ENCODE measurements at regions not wholly inside any gene's neighbourhood (a gene's known extent, or its start where the extent isn't known, plus 50 kb on each side); places are given as distances from the start of the nearest gene placed in this dataset.

DNA sequence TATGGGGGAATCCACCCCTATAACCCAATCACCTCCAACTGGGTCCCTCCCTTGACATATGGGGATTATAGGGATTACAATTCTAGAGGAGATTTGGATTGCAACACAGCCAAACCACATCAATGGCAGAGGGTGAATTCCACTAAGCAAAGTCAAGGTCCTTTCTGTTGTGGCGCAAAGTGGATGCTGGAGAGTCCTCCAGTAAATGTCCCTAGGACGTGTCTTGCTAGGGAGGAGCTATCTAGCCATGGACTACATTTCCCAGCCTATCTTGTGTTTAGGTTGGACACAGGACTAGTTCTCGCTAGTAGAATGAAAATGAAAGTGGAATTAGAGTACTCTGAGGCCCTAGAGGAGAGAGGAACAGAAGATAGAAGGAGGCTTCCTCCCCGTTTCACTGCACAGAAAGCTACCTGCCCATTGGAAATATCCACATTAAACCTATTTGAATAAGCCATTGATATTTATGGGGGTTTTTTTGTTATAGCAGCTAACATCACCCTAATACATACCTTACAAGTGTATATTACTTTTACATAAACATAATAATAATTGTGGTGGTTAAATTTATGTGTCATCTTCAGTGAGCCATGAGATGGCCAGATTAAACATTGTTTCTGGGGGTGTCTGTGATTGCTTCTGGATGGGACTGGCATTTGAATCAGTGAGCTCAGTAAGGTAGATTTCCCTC is 56.7 kb upstream of the ERCC4 start:
- TF ChIP-seq, protein P1, sequence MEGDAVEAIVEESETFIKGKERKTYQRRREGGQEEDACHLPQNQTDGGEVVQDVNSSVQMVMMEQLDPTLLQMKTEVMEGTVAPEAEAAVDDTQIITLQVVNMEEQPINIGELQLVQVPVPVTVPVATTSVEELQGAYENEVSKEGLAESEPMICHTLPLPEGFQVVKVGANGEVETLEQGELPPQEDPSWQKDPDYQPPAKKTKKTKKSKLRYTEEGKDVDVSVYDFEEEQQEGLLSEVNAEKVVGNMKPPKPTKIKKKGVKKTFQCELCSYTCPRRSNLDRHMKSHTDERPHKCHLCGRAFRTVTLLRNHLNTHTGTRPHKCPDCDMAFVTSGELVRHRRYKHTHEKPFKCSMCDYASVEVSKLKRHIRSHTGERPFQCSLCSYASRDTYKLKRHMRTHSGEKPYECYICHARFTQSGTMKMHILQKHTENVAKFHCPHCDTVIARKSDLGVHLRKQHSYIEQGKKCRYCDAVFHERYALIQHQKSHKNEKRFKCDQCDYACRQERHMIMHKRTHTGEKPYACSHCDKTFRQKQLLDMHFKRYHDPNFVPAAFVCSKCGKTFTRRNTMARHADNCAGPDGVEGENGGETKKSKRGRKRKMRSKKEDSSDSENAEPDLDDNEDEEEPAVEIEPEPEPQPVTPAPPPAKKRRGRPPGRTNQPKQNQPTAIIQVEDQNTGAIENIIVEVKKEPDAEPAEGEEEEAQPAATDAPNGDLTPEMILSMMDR (conservative IDR thresholded peaks at IDR 0.05; ENCODE audit: low read depth): no peak
- POLR2A ChIA-PET (ENCODE audit: low non-redundant PET): no interaction called here
- no peak overlapping the region for H3K27ac ChIP-seq
- CTCF ChIA-PET: interaction anchor here (0.7 to 1.0 kb wide), 2 partner anchors 11 to 162 kb away, joined by 3 to 5 read pairs; no protein-coding TSS in a partner anchor
- DNase-seq (ENCODE audit: low spot score): no peak

DNA sequence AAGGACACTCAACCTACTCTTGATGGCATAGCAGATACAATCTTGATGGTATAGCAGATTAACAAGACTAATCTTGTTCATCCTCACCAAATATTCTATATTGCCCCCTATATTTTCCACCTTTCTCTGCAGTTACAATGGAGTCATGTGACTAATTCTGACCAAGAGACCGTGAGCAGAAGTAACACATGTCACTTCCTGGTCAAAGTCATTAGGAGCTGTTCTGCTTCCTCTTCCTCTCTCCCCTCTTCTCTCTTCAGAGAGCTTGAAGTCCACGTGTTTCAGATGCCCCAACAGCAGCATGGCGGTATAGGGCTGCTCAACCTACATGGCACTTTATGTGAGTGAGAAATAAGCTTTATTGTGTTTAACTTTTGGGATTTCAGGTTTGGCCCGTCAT is 55.3 kb upstream of the ERCC4 start:
- POLR2A ChIA-PET (ENCODE audit: low non-redundant PET): no interaction called here
- no peak for DNase-seq (ENCODE audit: low spot score)

DNA sequence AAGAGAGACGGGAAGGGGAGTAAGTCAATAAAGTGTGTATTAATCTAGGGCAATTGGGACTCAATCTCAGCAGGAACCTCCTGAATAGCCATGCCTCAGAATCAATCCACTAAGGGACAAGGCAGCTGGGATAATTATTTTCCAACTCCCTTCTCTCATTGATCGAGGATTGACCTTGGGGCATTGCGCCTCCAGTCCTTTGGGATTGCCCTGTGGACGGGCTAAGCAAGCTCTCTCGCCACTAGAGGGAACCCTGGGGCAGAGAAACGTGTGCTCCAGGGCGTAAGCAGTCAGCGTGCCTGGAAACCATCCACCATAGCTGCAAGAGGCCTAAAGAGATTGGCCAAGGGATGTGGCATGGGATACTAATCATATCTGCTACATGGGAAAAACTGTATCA is 53.9 kb upstream of the ERCC4 start:
- H3K27ac ChIP-seq: no peak overlapping the region
- TF ChIP-seq, protein P1 (conservative IDR thresholded peaks at IDR 0.05; ENCODE audit: low read depth): peak; percentile 73
- POLR2A ChIA-PET (ENCODE audit: low non-redundant PET): no interaction called here
- CTCF ChIA-PET: interaction anchor here (0.6 to 1.1 kb wide), 3 partner anchors 12 to 1888 kb away, joined by 3 to 5 read pairs (median 4); no protein-coding TSS in a partner anchor
- DNase-seq (ENCODE audit: low spot score): peak; percentile 61

More for the DNA sequence above, 55.3 kb upstream of the ERCC4 start:
- H3K27ac ChIP-seq: no peak overlapping the region
- TF ChIP-seq, protein P1 (conservative IDR thresholded peaks at IDR 0.05; ENCODE audit: low read depth): no peak
- CTCF ChIA-PET: interaction anchor here (0.7 kb wide), 1 partner anchor 20 kb away, joined by 3 read pairs; no protein-coding TSS in a partner anchor
